SK-MEL-5 (cell line): ENCODE measurements at regions not wholly inside any gene's neighbourhood (a gene's known extent, or its start where the extent isn't known, plus 50 kb on each side); places are given as distances from the start of the nearest gene placed in this dataset.
A peak's percentile ranks its signal among the peaks of the same experiment; 100 is the strongest.
"Not testable (repeated sequence)": the region's sequence is repeated elsewhere in the genome, so short reads cannot be mapped to it uniquely, and the experiment has no call there.

Experiments
- DNase-seq: peaks from one replicate; pipeline ENCODE4 v3.0.0-alpha.2; 2016; ENCODE audit warnings: low read depth, low spot score
- in situ Hi-C: cut with HindIII; loops from 2 replicates; pipeline ENCODE4 v1.10.0; 2016; ENCODE audit warnings: low sequenced_read_pairs, high pct_unique_total_duplicates, low pct_unique_long_range_greater_than_20kb

GRCh38 chr1:837601-838000 is 86.1 kb upstream of the SAMD11 start:
- DNase-seq, in situ Hi-C loops: not testable (repeated sequence)

GRCh38 chr1:838291-838690 is 85.4 kb upstream of the SAMD11 start:
- DNase-seq, in situ Hi-C loops: not testable (repeated sequence)

GRCh38 chr1:840592-840991 is 83.1 kb upstream of the SAMD11 start:
- in situ Hi-C loops, DNase-seq: not testable (repeated sequence)

- DNase-seq, in situ Hi-C loops: not testable (repeated sequence)
These were observed 81.9 kb upstream of the SAMD11 start for GRCh38 chr1:841671-842425.

GRCh38 chr1:842799-843198 is 80.9 kb upstream of the SAMD11 start:
- in situ Hi-C loops, DNase-seq: not testable (repeated sequence)

GRCh38 chr1:843946-844345 is 79.8 kb upstream of the SAMD11 start:
- DNase-seq, in situ Hi-C loops: not testable (repeated sequence)

- no peak for DNase-seq
- in situ Hi-C loops: no loop called here
These were observed 79.2 kb upstream of the SAMD11 start for GRCh38 chr1:844472-845026.

GRCh38 chr1:845641-846040 is 78.1 kb upstream of the SAMD11 start:
- in situ Hi-C loops, DNase-seq: not testable (repeated sequence)

GRCh38 chr1:849873-850272 is 73.8 kb upstream of the SAMD11 start:
- in situ Hi-C loops, DNase-seq: not testable (repeated sequence)

GRCh38 chr1:850318-850717 is 73.4 kb upstream of the SAMD11 start:
- DNase-seq: peak; percentile 19
- in situ Hi-C loops: not testable (repeated sequence)

- DNase-seq, in situ Hi-C loops: not testable (repeated sequence)
These were observed 72.3 kb upstream of the SAMD11 start for GRCh38 chr1:851398-851797.

- in situ Hi-C loops, DNase-seq: not testable (repeated sequence)
These were observed 71.9 kb upstream of the SAMD11 start for GRCh38 chr1:851841-852240.

- in situ Hi-C loops: not testable (repeated sequence)
These were observed 68.3 kb upstream of the SAMD11 start for GRCh38 chr1:855202-855981.

GRCh38 chr1:856541-857057 is 67.1 kb upstream of the SAMD11 start:
- DNase-seq, in situ Hi-C loops: not testable (repeated sequence)

More at GRCh38 chr1:855202-855981, 68.3 kb upstream of the SAMD11 start:
- not testable (repeated sequence) for DNase-seq

GRCh38 chr1:857926-858648 is 65.6 kb upstream of the SAMD11 start:
- in situ Hi-C loops, DNase-seq: not testable (repeated sequence)

- DNase-seq, in situ Hi-C loops: not testable (repeated sequence)
These were observed 65.1 kb upstream of the SAMD11 start for GRCh38 chr1:858649-859041.

- in situ Hi-C loops, DNase-seq: not testable (repeated sequence)
These were observed 62.8 kb upstream of the SAMD11 start for GRCh38 chr1:860941-861340.
